GM23248 (cell line): ENCODE measurements at regions not wholly inside any gene's neighbourhood (a gene's known extent, or its start where the extent isn't known, plus 50 kb on each side); places are given as distances from the start of the nearest gene placed in this dataset.

Experiments
- DNase-seq: peaks from one replicate; pipeline ENCODE4 v3.0.0-alpha.2; 2015
- H2AFZ ChIP-seq: fragments of 200-600 bp; sonication (generic); 2 replicates; pipeline ENCODE4 v1.6.1; 2016; ENCODE audit warnings: antibody characterized with exemption
- H3F3A ChIP-seq: fragments of 200-600 bp; sonication (generic); 2 replicates; pipeline ENCODE4 v1.6.1; 2016; ENCODE audit warnings: mild to moderate bottlenecking, antibody characterized with exemption, mixed run types; ENCODE audit not compliant: insufficient read depth
- H3K27ac ChIP-seq: fragments of 200-600 bp; sonication (generic); 2 replicates; pipeline ENCODE4 v1.5.1; 2016; ENCODE audit warnings: mild to moderate bottlenecking
- H3K27me3 ChIP-seq: fragments of 200-600 bp; sonication (generic); replicated peaks from 2 replicates; pipeline ENCODE4 v1.6.1; 2016; ENCODE audit warnings: mild to moderate bottlenecking; ENCODE audit not compliant: insufficient read depth
- H3K36me3 ChIP-seq: fragments of 200-600 bp; sonication (generic); 2 replicates; pipeline ENCODE4 v1.6.1; 2016; ENCODE audit warnings: low read depth, mild to moderate bottlenecking
- H3K4me1 ChIP-seq: fragments of 200-600 bp; sonication (generic); 2 replicates; pipeline ENCODE4 v1.6.1; 2016; ENCODE audit warnings: mild to moderate bottlenecking; ENCODE audit not compliant: insufficient read depth
- H3K4me2 ChIP-seq: fragments of 200-600 bp; sonication (generic); one replicate; pipeline ENCODE4 v1.6.1; 2016; ENCODE audit warnings: mild to moderate bottlenecking; ENCODE audit not compliant: unreplicated experiment
- H3K4me3 ChIP-seq: fragments of 200-600 bp; sonication (generic); 2 replicates; pipeline ENCODE4 v1.5.1; 2016; ENCODE audit warnings: mild to moderate bottlenecking
- H3K79me2 ChIP-seq: fragments of 200-600 bp; sonication (generic); 2 replicates; pipeline ENCODE4 v1.6.1; 2016; ENCODE audit warnings: mild to moderate bottlenecking; ENCODE audit not compliant: insufficient read depth
- H3K9ac ChIP-seq: fragments of 200-600 bp; sonication (generic); 2 replicates; pipeline ENCODE4 v1.6.1; 2016; ENCODE audit warnings: mild to moderate bottlenecking
- H3K9me2 ChIP-seq: fragments of 200-600 bp; sonication (generic); 2 replicates; pipeline ENCODE4 v1.6.1; 2016; ENCODE audit warnings: mixed run types, mild to moderate bottlenecking, moderate library complexity; ENCODE audit not compliant: insufficient read depth
- H3K9me3 ChIP-seq: fragments of 200-600 bp; sonication (generic); one replicate; pipeline ENCODE4 v1.6.1; 2017; ENCODE audit warnings: low read depth
- H4K20me1 ChIP-seq: fragments of 200-600 bp; sonication (generic); 2 replicates; pipeline ENCODE4 v1.6.0; 2016; ENCODE audit not compliant: insufficient read depth
- EZH2 ChIP-seq: fragments of 200-600 bp; sonication (generic); IDR thresholded peaks from 2 replicates; pipeline ENCODE4 v1.6.1; 2018; ENCODE audit warnings: antibody characterized with exemption, mild to moderate bottlenecking; ENCODE audit not compliant: insufficient read depth, poor library complexity, severe bottlenecking
- EZH2phosphoT487 ChIP-seq: fragments of 200-600 bp; sonication (generic); IDR thresholded peaks from 2 replicates; pipeline ENCODE4 v1.6.1; 2018; ENCODE audit warnings: antibody characterized with exemption, moderate library complexity, mild to moderate bottlenecking, low read depth; ENCODE audit not compliant: insufficient read depth
- WGBS, 2 experiments: methylation state at CpG; one replicate each; pipeline ENCODE4 v1.1.6; 2015 to 2017; ENCODE audit warnings: low lambda C conversion rate in 2 of 2, low coverage in 1 of 2; ENCODE audit errors: missing lambda C conversion rate in 2 of 2; 5-methylcytosine and 5-hydroxymethylcytosine counted together
- in situ Hi-C: fragments of 300-500 bp; cut with MboI; formaldehyde crosslinking; loops from 2 replicates; pipeline ENCODE4 v1.15.0; 2020

DNA sequence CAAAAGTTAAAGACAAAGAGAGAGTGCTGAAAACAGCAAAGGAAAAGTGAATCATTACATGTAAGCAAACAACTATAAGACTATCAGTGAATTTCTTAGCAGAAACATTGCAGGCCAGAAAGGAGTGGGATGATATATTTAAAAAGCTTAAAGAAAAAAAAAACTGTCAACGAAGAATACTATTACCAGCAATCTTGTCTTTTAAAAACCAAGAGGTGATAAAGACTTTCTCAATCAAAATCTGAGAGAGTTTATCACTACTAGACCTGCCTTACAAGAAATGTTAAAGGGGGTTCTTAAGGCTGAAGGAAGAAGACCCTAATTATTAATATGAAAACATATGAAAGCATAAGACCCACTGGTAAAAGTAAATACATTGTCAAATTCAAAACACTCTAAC lies 132.5 kb upstream of the ZCCHC13 start:
- Histone ChIP-seq H3K9me2 (no peaks in the 10 kb centered on the region), H2AFZ (no peak overlapping the region), H4K20me1 (no peaks in the 10 kb centered on the region), H3K79me2 (no peaks in the 10 kb centered on the region), H3F3A (no peaks in the 10 kb centered on the region), H3K9me3 (no peaks in the 10 kb centered on the region), H3K4me3 (no peak overlapping the region), H3K4me1 (no peaks in the 10 kb centered on the region), H3K4me2 (no peak overlapping the region), H3K36me3 (no peaks in the 10 kb centered on the region), H3K27me3 (no peaks in the 10 kb centered on the region), H3K27ac (no peak overlapping the region), H3K9ac (no peak overlapping the region)
- TF ChIP-seq EZH2 (no peak), EZH2phosphoT487 (no peak)
- no peak for DNase-seq
- in situ Hi-C loops, result no loop called here
- WGBS, 2 experiments, result 57 to 86% methylated on average over 1 of the region's 1 CpG

DNA sequence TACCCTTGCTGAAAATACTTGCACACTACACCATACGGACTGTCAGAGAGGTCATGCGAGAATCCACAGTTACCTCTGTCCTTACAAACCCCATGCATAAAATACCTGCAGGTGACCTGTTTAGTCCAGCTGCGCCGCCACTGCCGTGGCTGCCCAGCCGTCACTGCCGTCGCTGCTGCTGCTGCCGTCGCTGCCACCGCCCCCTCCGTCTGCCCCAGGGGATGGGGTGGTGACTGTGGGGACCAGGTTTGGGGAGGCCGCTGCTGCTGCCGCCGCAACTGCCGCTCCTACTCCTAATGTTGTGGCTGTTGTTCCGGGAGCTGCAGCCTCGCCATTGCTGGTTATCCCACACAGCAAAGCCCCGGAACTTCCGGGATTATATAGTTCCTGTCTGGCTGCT lies 141.8 kb upstream of the ZCCHC13 start:
- H3K36me3 ChIP-seq, result no peaks in the 10 kb centered on the region
- H3K27me3 ChIP-seq, result no peaks in the 10 kb centered on the region
- WGBS, 2 experiments, result 98 to 99% methylated on average over 16 to 17 of the region's 20 CpGs
- no peaks in the 10 kb centered on the region for H3K4me1 ChIP-seq
- no peak overlapping the region for H3K4me2 ChIP-seq
- H3K9me2 ChIP-seq, result no peaks in the 10 kb centered on the region
- TF ChIP-seq EZH2phosphoT487, result no peak
- TF ChIP-seq EZH2, result no peak
- H3K9me3 ChIP-seq, result no peaks in the 10 kb centered on the region
- in situ Hi-C loops, result no loop called here
- DNase-seq, result no peak
- H4K20me1 ChIP-seq, result no peaks in the 10 kb centered on the region
- no peaks in the 10 kb centered on the region for H3F3A ChIP-seq
- no peaks in the 10 kb centered on the region for H3K79me2 ChIP-seq
- no peak overlapping the region for H3K4me3 ChIP-seq
- no peak overlapping the region for H2AFZ ChIP-seq
- no peak overlapping the region for H3K27ac ChIP-seq
- H3K9ac ChIP-seq, result no peak overlapping the region

DNA sequence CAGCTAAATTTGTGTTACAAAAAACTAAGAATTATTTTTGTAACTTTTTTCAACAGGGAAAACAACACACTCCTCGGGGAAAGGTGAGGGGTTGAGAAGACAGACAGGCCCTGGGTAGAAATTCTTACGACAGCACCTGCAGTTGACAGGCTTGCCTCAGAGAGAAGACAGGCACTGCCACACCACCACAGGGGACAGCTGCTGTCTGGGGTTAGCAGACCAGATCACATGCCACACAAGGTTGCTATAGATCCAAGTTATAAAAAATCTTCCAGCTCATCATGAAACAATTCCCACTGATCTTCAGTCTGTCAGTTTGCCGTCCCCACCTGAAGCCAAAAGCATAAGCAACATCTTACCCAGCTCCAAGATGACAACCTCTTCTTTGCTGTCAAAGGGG lies 143.2 kb upstream of the ZCCHC13 start:
- no peaks in the 10 kb centered on the region for H3K27me3 ChIP-seq
- no peak for TF ChIP-seq EZH2
- TF ChIP-seq EZH2phosphoT487, result no peak
- no peaks in the 10 kb centered on the region for H3K9me3 ChIP-seq
- H3K79me2 ChIP-seq, result no peaks in the 10 kb centered on the region
- no peaks in the 10 kb centered on the region for H4K20me1 ChIP-seq
- no peak overlapping the region for H3K27ac ChIP-seq
- no peak overlapping the region for H2AFZ ChIP-seq
- H3K4me1 ChIP-seq, result no peaks in the 10 kb centered on the region
- no peak for DNase-seq
- no peak overlapping the region for H3K4me3 ChIP-seq
- no peaks in the 10 kb centered on the region for H3K36me3 ChIP-seq
- no peak overlapping the region for H3K9ac ChIP-seq
- H3F3A ChIP-seq, result no peaks in the 10 kb centered on the region
- H3K4me2 ChIP-seq, result no peak overlapping the region
- in situ Hi-C loops, result no loop called here
- 39 to 55% methylated on average over 3 of the region's 3 CpGs for WGBS, 2 experiments
- H3K9me2 ChIP-seq, result no peaks in the 10 kb centered on the region

DNA sequence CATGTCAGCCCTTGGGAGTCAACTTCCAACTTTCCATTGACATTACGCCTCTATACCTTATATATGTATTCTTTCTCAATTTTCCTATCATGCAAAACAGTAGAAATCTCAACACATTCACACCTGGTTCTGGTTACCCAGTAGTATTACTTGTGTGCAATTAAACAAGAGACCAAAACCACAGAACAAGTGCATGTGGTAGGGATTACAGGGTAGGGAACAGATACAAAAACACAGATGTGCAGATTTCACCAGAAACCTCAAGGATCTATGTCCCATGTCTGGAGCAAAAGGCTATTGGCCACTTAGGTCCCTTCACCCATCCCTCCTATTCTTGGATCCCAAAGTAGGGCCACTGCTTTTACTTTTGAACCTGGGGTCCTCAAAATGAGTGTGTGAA lies 143.6 kb upstream of the ZCCHC13 start:
- Histone ChIP-seq H3F3A (no peaks in the 10 kb centered on the region), H3K9me3 (no peaks in the 10 kb centered on the region), H3K4me3 (no peak overlapping the region), H3K79me2 (no peaks in the 10 kb centered on the region), H3K4me2 (no peak overlapping the region), H3K9me2 (no peaks in the 10 kb centered on the region), H4K20me1 (no peaks in the 10 kb centered on the region), H3K36me3 (no peaks in the 10 kb centered on the region), H3K9ac (no peak overlapping the region), H3K4me1 (no peaks in the 10 kb centered on the region), H3K27ac (no peak overlapping the region), H2AFZ (no peak overlapping the region), H3K27me3 (no peaks in the 10 kb centered on the region)
- TF ChIP-seq EZH2phosphoT487 (no peak), EZH2 (no peak)
- WGBS, 2 experiments, result 100% methylated on average over 1 of the region's 1 CpG
- DNase-seq, result no peak
- in situ Hi-C loops, result no loop called here

DNA sequence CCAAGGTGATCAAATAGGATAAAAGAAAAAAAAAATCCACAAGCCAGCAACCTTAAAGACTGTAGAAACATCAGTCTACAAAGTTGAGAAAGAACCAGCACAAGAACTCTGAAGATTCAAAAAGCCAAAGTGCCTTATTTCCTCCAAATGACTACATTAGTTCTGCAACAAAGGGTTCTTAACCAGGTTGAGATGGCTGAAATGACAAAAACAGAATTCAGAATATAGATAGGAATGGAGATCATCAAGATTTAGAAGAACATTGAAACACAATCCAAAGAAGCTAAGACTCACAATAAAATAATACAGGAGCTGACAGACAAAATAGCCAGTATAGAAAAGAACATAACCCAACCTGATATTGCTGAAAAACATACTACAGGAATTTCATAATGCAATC lies 156.5 kb upstream of the ZCCHC13 start:
- H3K4me1 ChIP-seq, result no peaks in the 10 kb centered on the region
- H3K79me2 ChIP-seq, result no peaks in the 10 kb centered on the region
- H3K4me3 ChIP-seq, result no peak overlapping the region
- H2AFZ ChIP-seq, result no peak overlapping the region
- no peak for DNase-seq
- no peaks in the 10 kb centered on the region for H3F3A ChIP-seq
- no peaks in the 10 kb centered on the region for H3K36me3 ChIP-seq
- no peaks in the 10 kb centered on the region for H3K27me3 ChIP-seq
- H3K9ac ChIP-seq, result no peak overlapping the region
- H3K9me3 ChIP-seq, result no peaks in the 10 kb centered on the region
- H3K4me2 ChIP-seq, result no peak overlapping the region
- H3K27ac ChIP-seq, result no peak overlapping the region
- no peak for TF ChIP-seq EZH2phosphoT487
- no peak for TF ChIP-seq EZH2
- H3K9me2 ChIP-seq, result no peaks in the 10 kb centered on the region
- in situ Hi-C loops, result no loop called here
- H4K20me1 ChIP-seq, result no peaks in the 10 kb centered on the region
